IMR-90 (cell line): ENCODE measurements at regions not wholly inside any gene's neighbourhood (a gene's known extent, or its start where the extent isn't known, plus 50 kb on each side); places are given as distances from the start of the nearest gene placed in this dataset.

Experiments used
- ATAC-seq: fragments of 200-7000 bp; cut with Tn5 transposase; 2 replicates; pipeline ENCODE4 v1.9.1; 2020; ENCODE audit warnings: low read depth, mild to moderate bottlenecking, moderate library complexity
- BruUV-seq: library from RNA; stranded (reverse); fragments of 400-500 nt; replicated peaks from 2 replicates; lab custom pipeline; 2021; lab: Mats Ljungman, UMichigan
- CTCF ChIA-PET: fragments of 300-600 bp; formaldehyde crosslinking; extraction: SDS; loops from one replicate; lab custom pipeline; 2021; ENCODE audit warnings: antibody characterized with exemption; lab: Yijun Ruan, JAX
- POLR2A ChIA-PET: fragments of 300-600 bp; sonication (Branson Sonifier 250); formaldehyde crosslinking; loops from one replicate; lab custom pipeline; 2022; ENCODE audit warnings: antibody characterized with exemption; ENCODE audit not compliant: unreplicated experiment; lab: Charles Lee
- DNase-seq: peaks from one replicate; pipeline ENCODE4 v3.0.0; 2013
- H2AFZ ChIP-seq: replicated peaks from 2 replicates; pipeline ENCODE3; 2013; ENCODE audit warnings: low read length, mild to moderate bottlenecking; ENCODE audit not compliant: poor library complexity
- H2AK5ac ChIP-seq: 2 replicates; pipeline ENCODE4 v1.6.1; 2013; ENCODE audit warnings: low read depth, low read length, inconsistent platforms
- H2AK9ac ChIP-seq: replicated peaks from 2 replicates; pipeline ENCODE3; 2013; ENCODE audit warnings: mild to moderate bottlenecking, low read depth, low read length, moderate library complexity; ENCODE audit not compliant: poor library complexity
- H2BK120ac ChIP-seq: 2 replicates; pipeline ENCODE4 v1.6.1; 2013; ENCODE audit warnings: low read depth, low read length, inconsistent platforms
- H2BK15ac ChIP-seq: 3 replicates; pipeline ENCODE4 v1.6.1; 2013; ENCODE audit warnings: low read depth, low read length, inconsistent platforms
- H2BK20ac ChIP-seq: 2 replicates; pipeline ENCODE4 v1.6.1; 2013; ENCODE audit warnings: low read depth, mild to moderate bottlenecking, inconsistent platforms, low read length, moderate library complexity
- H2BK5ac ChIP-seq: 2 replicates; pipeline ENCODE4 v1.6.1; 2013; ENCODE audit warnings: mild to moderate bottlenecking, low read depth, low read length, inconsistent platforms; ENCODE audit not compliant: poor library complexity, severe bottlenecking
- H3K14ac ChIP-seq: replicated peaks from 2 replicates; pipeline ENCODE4 v1.6.1; 2013; ENCODE audit warnings: low read depth, low read length, inconsistent platforms
- H3K18ac ChIP-seq: 2 replicates; pipeline ENCODE4 v1.6.1; 2013; ENCODE audit warnings: low read depth, low read length, control low read depth
- H3K23ac ChIP-seq: 2 replicates; pipeline ENCODE4 v1.6.1; 2013; ENCODE audit warnings: low read depth, low read length, inconsistent platforms
- H3K27ac ChIP-seq: 2 replicates; pipeline ENCODE4 v1.5.1; 2013; ENCODE audit warnings: mild to moderate bottlenecking, control low read depth, low read length; ENCODE audit not compliant: insufficient read depth
- H3K27me3 ChIP-seq: 2 replicates; pipeline ENCODE4 v1.6.1; 2013; ENCODE audit warnings: low read length; ENCODE audit not compliant: control insufficient read depth, insufficient read depth
- H3K36me3 ChIP-seq: 2 replicates; pipeline ENCODE4 v1.6.1; 2013; ENCODE audit warnings: low read length, mixed read lengths; ENCODE audit not compliant: control insufficient read depth, insufficient read depth
- H3K4ac ChIP-seq: 2 replicates; pipeline ENCODE4 v1.6.1; 2013; ENCODE audit warnings: low read depth, low read length, inconsistent platforms
- H3K4me1 ChIP-seq: 2 replicates; pipeline ENCODE4 v1.6.1; 2013; ENCODE audit warnings: low read length, mixed read lengths; ENCODE audit not compliant: control insufficient read depth, insufficient read depth
- H3K4me2 ChIP-seq: 2 replicates; pipeline ENCODE4 v1.6.1; 2013; ENCODE audit warnings: low read depth, mild to moderate bottlenecking, control low read depth, low read length, moderate library complexity
- H3K4me3 ChIP-seq: 2 replicates; pipeline ENCODE4 v1.5.1; 2013; ENCODE audit warnings: low read depth, mild to moderate bottlenecking, control low read depth, low read length, moderate library complexity; ENCODE audit not compliant: insufficient read depth
- H3K56ac ChIP-seq: 2 replicates; pipeline ENCODE4 v1.6.1; 2013; ENCODE audit warnings: low read length, inconsistent platforms; ENCODE audit not compliant: insufficient read depth; ENCODE audit errors: extremely low read depth
- H3K79me1 ChIP-seq, 2 experiments: 2 replicates each; pipeline ENCODE4 v1.6.1; 2013; ENCODE audit warnings: low read length in 2 of 2, inconsistent platforms in 1 of 2, low read depth in 1 of 2
- H3K9ac ChIP-seq: 2 replicates; pipeline ENCODE4 v1.6.1; 2013; ENCODE audit warnings: low read depth, low read length, control low read depth
- H3K9me1 ChIP-seq: 2 replicates; pipeline ENCODE4 v1.6.1; 2013; ENCODE audit warnings: low read length, inconsistent platforms; ENCODE audit not compliant: insufficient read depth
- H3K9me3 ChIP-seq: 2 replicates; pipeline ENCODE4 v1.6.1; 2013; ENCODE audit warnings: low read length; ENCODE audit not compliant: control insufficient read depth, insufficient read depth
- H4K20me1 ChIP-seq: 2 replicates; pipeline ENCODE4 v1.6.1; 2013; ENCODE audit warnings: low read length, inconsistent platforms; ENCODE audit not compliant: insufficient read depth
- H4K5ac ChIP-seq: 2 replicates; pipeline ENCODE4 v1.6.1; 2013; ENCODE audit warnings: mild to moderate bottlenecking, low read depth, low read length, control low read depth
- H4K8ac ChIP-seq, 2 experiments: 2 replicates each; pipeline ENCODE4 v1.6.1; 2013; ENCODE audit warnings: low read depth in 2 of 2, low read length in 2 of 2, control low read depth in 1 of 2, inconsistent platforms in 1 of 2
- H4K91ac ChIP-seq: 2 replicates; pipeline ENCODE4 v1.6.1; 2013; ENCODE audit warnings: low read depth, low read length, inconsistent platforms; ENCODE audit not compliant: insufficient read depth
- BHLHE40 ChIP-seq: fragments of 150-350 bp; IDR thresholded peaks from 2 replicates; pipeline ENCODE4 v1.6.1; 2016; ENCODE audit warnings: mild to moderate bottlenecking, low read depth, low read length
- CEBPB ChIP-seq: IDR thresholded peaks from 2 replicates; pipeline ENCODE4 v1.6.1; 2012; ENCODE audit warnings: low read depth, low read length, improper control_type of control experiment
- CHD1 ChIP-seq: IDR thresholded peaks from 2 replicates; pipeline ENCODE4 v1.6.1; 2012; ENCODE audit warnings: low read depth, low read length, improper control_type of control experiment
- ELK1 ChIP-seq: fragments of 150-350 bp; IDR thresholded peaks from 2 replicates; pipeline ENCODE4 v1.6.1; 2016; ENCODE audit warnings: low read depth, mild to moderate bottlenecking, low read length, moderate library complexity, borderline replicate concordance
- FOS ChIP-seq: fragments of 150-350 bp; IDR thresholded peaks from 2 replicates; pipeline ENCODE4 v1.6.1; 2016; ENCODE audit warnings: low read depth, low read length
- MAFK ChIP-seq: IDR thresholded peaks from 2 replicates; pipeline ENCODE4 v1.6.1; 2012; ENCODE audit warnings: low read depth, low read length, improper control_type of control experiment
- MAZ ChIP-seq: IDR thresholded peaks from 2 replicates; pipeline ENCODE4 v1.6.1; 2012; ENCODE audit warnings: low read depth, mild to moderate bottlenecking, low read length, improper control_type of control experiment, moderate library complexity, borderline replicate concordance
- MXI1 ChIP-seq: IDR thresholded peaks from 2 replicates; pipeline ENCODE4 v1.6.1; 2012; ENCODE audit warnings: low read depth, mild to moderate bottlenecking, low read length, moderate library complexity, borderline replicate concordance
- NFE2L2 ChIP-seq: fragments of 150-350 bp; IDR thresholded peaks from 2 replicates; pipeline ENCODE4 v1.6.1; 2016; ENCODE audit warnings: low read depth, mild to moderate bottlenecking, low read length
- POLR2A ChIP-seq: IDR thresholded peaks from 2 replicates; pipeline ENCODE4 v1.6.1; 2012; ENCODE audit warnings: mild to moderate bottlenecking, low read depth, low read length
- RAD21 ChIP-seq: IDR thresholded peaks from 2 replicates; pipeline ENCODE4 v1.6.1; 2012; ENCODE audit warnings: low read length, improper control_type of control experiment
- RCOR1 ChIP-seq: IDR thresholded peaks from 2 replicates; pipeline ENCODE4 v1.6.1; 2012; ENCODE audit warnings: mild to moderate bottlenecking, low read length, improper control_type of control experiment; ENCODE audit not compliant: insufficient replicate concordance
- RFX5 ChIP-seq: IDR thresholded peaks from 2 replicates; pipeline ENCODE4 v1.8.0; 2012; ENCODE audit warnings: low read depth, mild to moderate bottlenecking, low read length, moderate library complexity
- SMC3 ChIP-seq: fragments of 150-350 bp; IDR thresholded peaks from 2 replicates; pipeline ENCODE4 v1.6.1; 2016; ENCODE audit warnings: low read depth, mild to moderate bottlenecking, antibody characterized with exemption, low read length, moderate library complexity
- USF2 ChIP-seq: fragments of 150-350 bp; IDR thresholded peaks from 2 replicates; pipeline ENCODE4 v1.6.1; 2017; ENCODE audit warnings: mild to moderate bottlenecking, antibody characterized with exemption, low read length, low read depth
- WGBS, 2 experiments: methylation state at CpG; one replicate each; pipeline versions ENCODE4 v1.1.5 to v1.1.7; 2013; ENCODE audit warnings: missing lambda C conversion rate in 2 of 2; ENCODE audit not compliant: insufficient read length in 1 of 2; ENCODE audit errors: extremely low coverage in 2 of 2; 5-methylcytosine and 5-hydroxymethylcytosine counted together
- dilution Hi-C: fragments of 300-500 bp; cut with HindIII; formaldehyde crosslinking; loops from one replicate; pipeline ENCODE4 v1.14.3; 2018; ENCODE audit warnings: low sequenced_read_pairs; ENCODE audit not compliant: unreplicated experiment
- in situ Hi-C: fragments of 300-500 bp; cut with MboI; formaldehyde crosslinking; loops from 3 replicates; pipeline ENCODE4 v1.14.3; 2019; ENCODE audit warnings: low sequenced_read_pairs, inconsistent platforms, mixed read lengths
- intact Hi-C: fragments of 100-400 bp; cut with micrococcal nuclease; formaldehyde crosslinking; loops from 2 replicates; pipeline ENCODE4 v1.10.0; 2022
- TF ChIP-seq, protein P1 (sequence below): conservative IDR thresholded peaks from 2 replicates; pipeline ENCODE4 v1.5.1; 2012; ENCODE audit warnings: mild to moderate bottlenecking, low read depth, low read length, improper control_type of control experiment

GRCh38 chr2:52955079-52955478 lies 812.5 kb upstream of the CHAC2 start:
- no peak overlapping the region for H3K14ac ChIP-seq
- H3K27me3 ChIP-seq = no peaks in the 10 kb centered on the region
- BruUV-seq = no TSS peak
- H3K36me3 ChIP-seq = no peaks in the 10 kb centered on the region
- H2AK9ac ChIP-seq = no peak overlapping the region
- no peaks in the 10 kb centered on the region for H3K9me3 ChIP-seq
- H4K91ac ChIP-seq = no peak overlapping the region
- TF ChIP-seq, protein P1, sequence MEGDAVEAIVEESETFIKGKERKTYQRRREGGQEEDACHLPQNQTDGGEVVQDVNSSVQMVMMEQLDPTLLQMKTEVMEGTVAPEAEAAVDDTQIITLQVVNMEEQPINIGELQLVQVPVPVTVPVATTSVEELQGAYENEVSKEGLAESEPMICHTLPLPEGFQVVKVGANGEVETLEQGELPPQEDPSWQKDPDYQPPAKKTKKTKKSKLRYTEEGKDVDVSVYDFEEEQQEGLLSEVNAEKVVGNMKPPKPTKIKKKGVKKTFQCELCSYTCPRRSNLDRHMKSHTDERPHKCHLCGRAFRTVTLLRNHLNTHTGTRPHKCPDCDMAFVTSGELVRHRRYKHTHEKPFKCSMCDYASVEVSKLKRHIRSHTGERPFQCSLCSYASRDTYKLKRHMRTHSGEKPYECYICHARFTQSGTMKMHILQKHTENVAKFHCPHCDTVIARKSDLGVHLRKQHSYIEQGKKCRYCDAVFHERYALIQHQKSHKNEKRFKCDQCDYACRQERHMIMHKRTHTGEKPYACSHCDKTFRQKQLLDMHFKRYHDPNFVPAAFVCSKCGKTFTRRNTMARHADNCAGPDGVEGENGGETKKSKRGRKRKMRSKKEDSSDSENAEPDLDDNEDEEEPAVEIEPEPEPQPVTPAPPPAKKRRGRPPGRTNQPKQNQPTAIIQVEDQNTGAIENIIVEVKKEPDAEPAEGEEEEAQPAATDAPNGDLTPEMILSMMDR = no peak
- TF ChIP-seq MAFK (no peak), MAZ (no peak), RFX5 (no peak), ELK1 (no peak), RCOR1 (no peak), NFE2L2 (no peak), USF2 (no peak), MXI1 (no peak), BHLHE40 (no peak), CHD1 (no peak), CEBPB (no peak), SMC3 (no peak), FOS (no peak), POLR2A (no peak), RAD21 (no peak)
- no peaks in the 10 kb centered on the region for H4K20me1 ChIP-seq
- ChIA-PET CTCF (no interaction called here), POLR2A (no interaction called here)
- no peak overlapping the region for H2BK5ac ChIP-seq
- H4K5ac ChIP-seq = no peak overlapping the region
- no peak overlapping the region for H3K56ac ChIP-seq
- H3K4me1 ChIP-seq = no peaks in the 10 kb centered on the region
- H4K8ac ChIP-seq = no peak overlapping the region
- H3K79me1 ChIP-seq = no peaks in the 10 kb centered on the region
- dilution Hi-C loops = no loop called here
- H3K4me3 ChIP-seq = no peak overlapping the region
- H3K4ac ChIP-seq = no peak overlapping the region
- ATAC-seq (no peak), DNase-seq (no peak)
- no peak overlapping the region for H3K23ac ChIP-seq
- WGBS, 2 experiments = 67% methylated on average over 4 of the region's 5 CpGs; no CpG with 5 or more reads in 1 of the 2 experiments
- no peak overlapping the region for H2BK120ac ChIP-seq
- no peak overlapping the region for H2BK20ac ChIP-seq
- H3K9me1 ChIP-seq = no peaks in the 10 kb centered on the region
- no peak overlapping the region for H2AK5ac ChIP-seq
- intact Hi-C loops = no loop called here
- H2AFZ ChIP-seq = no peak overlapping the region
- no peak overlapping the region for H2BK15ac ChIP-seq
- in situ Hi-C loops = no loop called here
- no peak overlapping the region for H3K18ac ChIP-seq
- H3K4me2 ChIP-seq = no peak overlapping the region
- no peak overlapping the region for H3K9ac ChIP-seq
- H3K27ac ChIP-seq = no peak overlapping the region
